Left lobe of liver (tissue), 2 donors: ENCODE measurements at regions not wholly inside any gene's neighbourhood (a gene's known extent, or its start where the extent isn't known, plus 50 kb on each side); places are given as distances from the start of the nearest gene placed in this dataset.

ENCODE experiments used
- ATAC-seq: fragments of 200-7000 bp; cut with Tn5 transposase; one replicate; pipeline ENCODE4 v1.9.1; 2020; ENCODE audit warnings: mild to moderate bottlenecking, moderate library complexity
- DNase-seq: peaks from one replicate; pipeline ENCODE4 v3.0.0-alpha.2; 2020; ENCODE audit warnings: low spot score
- donor health status: DM: no; HTN: no; CAD: no; lungs with moderate emphysema.
- donor health status: DM: no; HTN: yes; CAD: no.

DNA sequence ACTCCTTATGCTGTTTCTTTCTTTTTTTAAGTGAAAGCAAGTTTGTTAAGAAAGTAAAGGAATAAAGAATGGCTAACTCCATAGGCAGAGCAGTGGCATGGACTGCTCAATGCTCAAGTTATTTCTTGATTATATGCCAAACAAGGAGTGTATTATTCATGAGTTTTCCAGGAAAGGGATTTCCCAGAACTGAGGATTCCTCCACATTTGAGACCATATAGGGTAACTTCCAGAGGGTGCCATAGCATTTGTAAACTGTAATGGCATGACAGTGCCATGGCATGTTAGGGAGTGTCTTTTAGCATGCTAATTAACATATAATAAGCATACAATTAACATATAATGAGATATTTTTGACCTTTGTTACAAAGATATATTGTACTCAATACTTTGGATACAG is 1034.5 kb upstream of the PHF14 start:
- ATAC-seq: no peak
- DNase-seq: no peak

GRCh38 chr7:9945131-9945530 is 1028.5 kb upstream of the PHF14 start:
- no peak for ATAC-seq

DNA sequence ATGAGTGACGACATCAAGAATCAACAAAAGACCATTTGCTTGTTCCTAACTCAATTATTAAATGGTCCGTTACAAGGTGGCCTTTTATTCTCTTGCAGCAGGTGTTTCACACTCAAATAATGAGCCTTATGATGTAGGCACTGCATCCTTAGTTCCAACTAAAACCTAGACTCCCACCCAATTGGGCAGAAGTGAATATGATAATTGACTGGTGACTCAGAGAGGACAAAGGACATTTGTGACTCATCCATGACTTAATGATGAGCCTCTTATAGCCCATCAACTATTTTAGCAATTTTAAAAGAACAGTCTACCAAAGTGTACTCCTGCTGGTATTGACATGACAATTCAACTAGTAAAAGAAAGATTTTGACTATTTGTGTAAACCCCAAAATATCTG is 1027.8 kb upstream of the PHF14 start:
- ATAC-seq: no peak

More at GRCh38 chr7:9945131-9945530, 1028.5 kb upstream of the PHF14 start:
- no peak for DNase-seq

DNA sequence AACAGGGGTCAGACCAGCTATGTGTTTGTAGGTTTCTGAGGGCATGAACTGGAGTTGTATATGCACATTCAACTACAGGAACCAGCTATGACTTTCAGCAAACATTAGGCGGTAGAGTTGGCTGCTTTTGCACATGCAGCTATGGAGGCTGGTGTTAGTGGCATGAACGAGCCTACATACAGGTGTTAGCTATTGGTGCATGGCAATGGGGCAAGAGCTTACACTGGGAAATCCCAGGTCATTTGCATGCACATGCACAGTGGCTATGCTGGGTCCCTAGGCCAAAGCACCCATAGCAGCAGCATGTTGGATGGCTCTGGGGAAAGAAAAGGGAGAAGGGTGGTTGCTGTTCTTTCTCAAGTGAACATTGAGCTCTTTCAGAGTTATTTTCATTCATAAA is 1018.5 kb upstream of the PHF14 start:
- DNase-seq (no peak), ATAC-seq (no peak)

More for the DNA sequence above, 1027.8 kb upstream of the PHF14 start:
- no peak for DNase-seq

- no peak for DNase-seq
- ATAC-seq: no peak
Observed at GRCh38 chr7:9958486-9958885, 1015.2 kb upstream of the PHF14 start.

DNA sequence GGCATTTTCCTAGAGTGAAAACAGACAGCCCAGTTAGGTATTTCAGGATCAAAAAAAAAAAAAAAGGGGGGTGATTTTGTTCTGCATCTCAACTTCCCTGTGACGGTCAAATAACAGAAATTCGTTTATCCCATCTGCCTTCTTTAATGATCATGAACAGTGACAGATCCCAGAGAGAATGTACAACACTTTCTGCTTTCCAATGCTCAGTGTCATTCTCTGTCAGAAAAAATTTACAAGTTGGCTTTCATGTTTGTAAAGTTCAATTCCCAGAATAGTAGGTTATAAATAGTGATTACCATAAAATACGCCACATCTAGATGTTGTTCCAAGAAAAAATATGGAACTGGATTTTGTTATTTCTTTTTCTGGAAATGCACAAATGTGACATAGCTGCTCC is 1013.2 kb upstream of the PHF14 start:
- no peak for DNase-seq
- no peak for ATAC-seq

- DNase-seq (no peak), ATAC-seq (no peak)
Observed at GRCh38 chr7:9961161-9961922, 1012.3 kb upstream of the PHF14 start.

- no peak for ATAC-seq
- no peak for DNase-seq
Observed at GRCh38 chr7:9962742-9963141, 1010.9 kb upstream of the PHF14 start.

- no peak for DNase-seq
- ATAC-seq: no peak
Observed at GRCh38 chr7:9978106-9979064, 995.3 kb upstream of the PHF14 start.

DNA sequence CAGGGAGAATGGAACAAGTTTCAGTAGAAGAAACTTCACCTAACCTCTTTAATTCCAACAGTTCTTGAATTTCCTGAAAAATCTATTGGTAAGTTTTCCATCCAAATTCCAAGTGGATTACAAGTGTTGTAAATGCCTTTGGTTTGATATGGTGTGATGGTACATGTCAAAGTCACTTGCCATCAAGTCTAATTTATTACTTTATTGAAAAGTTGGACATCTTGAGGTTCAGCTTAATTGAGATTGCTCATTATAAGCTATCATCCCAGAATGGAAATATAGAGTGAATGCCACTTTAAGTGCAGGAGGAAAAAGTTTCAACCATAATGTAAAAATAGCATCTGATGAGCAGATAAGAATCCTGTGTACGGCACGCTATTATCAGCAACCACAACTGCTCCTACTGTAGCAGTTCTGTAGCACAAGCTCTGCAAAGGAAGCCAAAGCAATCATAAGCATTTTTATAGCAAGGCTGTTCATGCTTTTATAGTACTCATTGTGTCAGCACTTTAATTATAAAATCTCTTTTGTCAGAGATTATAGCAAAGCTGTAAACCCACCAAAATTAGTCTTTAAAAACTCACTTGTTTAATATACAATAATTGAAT is 991.8 kb upstream of the PHF14 start:
- no peak for ATAC-seq
- DNase-seq: no peak

DNA sequence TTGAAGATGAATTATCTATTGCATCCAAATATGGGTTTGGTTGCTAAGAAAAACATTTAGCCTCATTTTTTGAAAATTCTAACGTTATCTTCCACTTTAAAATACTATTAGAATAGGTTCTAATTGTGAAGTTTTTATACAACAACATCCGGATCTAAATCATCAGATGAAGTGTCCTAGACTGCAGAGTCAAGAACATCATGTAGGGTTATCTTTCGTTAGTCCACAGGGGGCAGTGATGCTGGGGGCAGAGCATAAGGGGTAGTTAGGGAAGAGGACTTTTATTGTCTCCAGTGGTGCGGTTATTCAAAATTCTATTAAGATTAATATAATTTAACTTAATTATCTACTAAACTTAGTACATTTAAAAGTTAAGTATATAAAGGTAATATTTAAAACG is 990.6 kb upstream of the PHF14 start:
- DNase-seq (no peak), ATAC-seq (no peak)

DNA sequence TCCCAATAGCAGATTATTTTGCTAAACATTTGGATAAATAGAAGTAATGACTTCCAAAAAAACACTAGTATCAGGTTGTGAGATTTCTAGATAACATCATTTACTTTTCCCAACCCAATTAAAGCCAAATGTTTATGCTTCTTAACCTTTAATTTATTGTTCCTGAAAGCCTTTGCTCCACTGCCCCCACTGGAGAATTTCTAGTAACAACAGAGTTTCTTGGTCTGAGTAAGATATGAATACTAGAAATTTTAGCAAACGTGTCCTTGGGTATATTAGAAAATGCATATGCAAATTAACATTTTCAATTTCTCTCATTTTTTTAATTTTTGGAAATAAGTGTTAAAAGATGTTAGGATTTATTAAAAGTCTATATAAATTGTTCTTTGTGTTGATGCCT is 958.0 kb upstream of the PHF14 start:
- no peak for ATAC-seq
- DNase-seq: no peak

- DNase-seq: no peak
- peak; percentile 88 for ATAC-seq
Observed at GRCh38 chr7:10022480-10022879, 951.2 kb upstream of the PHF14 start.

DNA sequence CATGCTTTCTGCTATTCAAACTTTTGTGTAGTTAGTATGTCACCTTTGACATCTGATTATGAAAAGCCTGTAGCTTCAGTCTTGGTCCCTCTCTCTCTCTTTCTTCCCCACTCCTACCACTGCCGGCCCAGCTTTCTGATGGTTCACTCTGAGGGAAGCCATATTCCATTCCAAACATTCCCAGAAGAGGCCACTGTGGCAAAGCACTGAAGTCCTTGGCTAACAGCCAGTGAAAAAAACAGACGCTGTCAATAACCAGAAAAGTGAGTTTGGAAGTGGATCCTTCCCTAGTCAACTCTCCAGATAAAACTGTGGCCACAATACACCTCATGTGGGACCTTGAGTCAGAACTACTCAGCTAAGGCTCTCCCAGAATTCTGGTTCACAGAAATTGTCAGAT is 950.7 kb upstream of the PHF14 start:
- peak; percentile 92 for ATAC-seq
- peak; percentile 48 for DNase-seq

GRCh38 chr7:10034843-10035556 is 938.7 kb upstream of the PHF14 start:
- ATAC-seq (no peak), DNase-seq (no peak)

DNA sequence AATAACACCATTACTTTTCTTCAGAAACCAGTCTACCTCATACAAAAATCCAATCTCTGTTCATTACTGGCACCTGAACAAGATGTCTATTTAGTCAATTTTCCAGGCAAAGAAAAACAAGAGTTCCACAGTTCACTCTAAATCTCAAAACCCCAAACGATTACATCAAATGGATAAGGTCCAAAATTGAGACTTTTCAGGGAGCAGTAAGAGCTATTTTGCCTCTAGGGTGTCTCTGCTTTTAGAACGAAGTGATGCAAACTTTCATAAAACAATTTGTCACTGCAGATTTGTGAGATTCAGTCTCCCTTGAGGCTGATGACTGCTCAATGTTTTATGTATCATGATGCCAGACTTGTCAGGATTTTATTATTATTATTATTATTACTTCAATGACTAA is 937.0 kb upstream of the PHF14 start:
- no peak for DNase-seq
- ATAC-seq: no peak

DNA sequence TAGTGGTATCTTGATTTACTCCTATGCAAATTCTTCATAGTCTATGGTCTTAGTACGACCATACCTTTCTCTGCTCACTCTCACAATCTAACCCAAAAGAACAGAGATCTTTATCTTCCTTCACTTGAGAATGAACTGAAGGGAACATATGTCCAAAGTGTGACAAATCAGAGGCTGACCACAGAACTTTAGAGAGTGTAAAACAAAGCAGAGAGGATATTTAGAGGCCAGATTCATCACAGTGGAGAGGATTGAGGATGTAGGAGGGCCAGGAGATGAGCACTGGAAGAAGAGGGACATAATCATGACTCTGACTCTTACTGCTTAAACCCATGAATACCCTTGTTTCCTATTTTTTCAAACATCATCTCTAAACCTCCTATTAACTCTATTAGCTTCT is 935.3 kb upstream of the PHF14 start:
- no peak for ATAC-seq
- DNase-seq: no peak

- DNase-seq: no peak
- ATAC-seq: no peak
Observed at GRCh38 chr7:10040674-10041073, 933.0 kb upstream of the PHF14 start.

DNA sequence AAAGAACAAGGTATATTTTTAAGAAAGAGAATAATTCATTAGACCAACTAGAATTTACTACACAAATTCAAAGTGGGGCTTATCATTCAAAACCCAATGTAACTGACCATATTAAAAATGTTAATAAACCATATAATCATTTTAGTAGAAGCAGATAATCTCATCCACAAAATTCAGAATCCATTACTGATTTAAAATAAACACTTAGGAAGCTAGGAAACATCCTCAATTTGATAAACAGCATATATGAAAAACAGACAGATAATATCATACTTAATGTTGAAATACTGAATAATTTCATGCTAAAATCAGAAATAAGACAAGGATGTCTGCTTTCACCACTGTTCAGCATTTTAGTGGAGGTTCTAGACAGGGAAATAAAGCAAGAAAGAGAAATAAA is 902.8 kb upstream of the PHF14 start:
- no peak for ATAC-seq
- no peak for DNase-seq

GRCh38 chr7:10075866-10076265 is 897.8 kb upstream of the PHF14 start:
- ATAC-seq (no peak), DNase-seq (no peak)
